ENCODE measurements at regions not wholly inside any gene's neighbourhood (a gene's known extent, or its start where the extent isn't known, plus 50 kb on each side); places are given as distances from the start of the nearest gene placed in this dataset.

DNA sequence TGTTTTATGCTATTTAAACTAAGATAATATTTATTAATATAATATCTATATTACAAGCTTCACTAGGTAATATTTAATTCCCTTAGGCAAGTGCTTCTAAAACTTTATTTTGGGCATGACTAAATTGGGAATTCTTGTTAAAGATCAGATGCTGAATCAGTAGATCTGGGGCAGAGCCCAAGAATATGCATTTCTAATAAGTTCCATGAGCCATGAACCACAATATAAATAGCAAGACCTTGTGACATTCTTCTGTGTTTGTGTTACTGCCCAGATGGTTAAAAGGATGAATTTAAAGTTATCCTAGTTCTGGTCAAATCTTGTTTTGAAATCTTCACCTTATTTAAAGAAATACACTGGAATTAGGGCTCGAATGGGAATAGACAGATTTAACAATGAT, 258.4 kb upstream of the CACNA2D1 start:
- H3K4me1 ChIP-seq (ENCODE audit: control insufficient read depth, extremely low read depth, insufficient read depth, low read length), result peaks cover 7% of the 10 kb centered on the region
- ChIA-PET POLR2A (no interaction called here), CTCF (no interaction called here)
- no peaks in the 10 kb centered on the region for H3K79me2 ChIP-seq (ENCODE audit: control insufficient read depth, insufficient read depth, low read length)
- H2AFZ ChIP-seq (ENCODE audit: low read depth, low read length), result no peak overlapping the region
- H3K4me3 ChIP-seq (replicated peaks in 1 of 3; ENCODE audit: insufficient read depth in 1 of 3, low read depth in 1 of 3, low read length in 3 of 3), result no peak overlapping the region
- no peak overlapping the region for H3K27ac ChIP-seq (ENCODE audit: insufficient read depth, low read depth, low read length)
- BruUV-seq (replicated peaks), result no TSS peak
- intact Hi-C loops (cut with micrococcal nuclease), result no loop called here
- no peaks in the 10 kb centered on the region for H3K27me3 ChIP-seq (ENCODE audit: control insufficient read depth in 2 of 2, insufficient read depth in 2 of 2, low read length in 2 of 2)
- no peaks in the 10 kb centered on the region for H3K9me3 ChIP-seq (replicated peaks; ENCODE audit: control insufficient read depth, insufficient read depth, low read length)
- no peaks in the 10 kb centered on the region for H3K36me3 ChIP-seq (ENCODE audit: control insufficient read depth in 2 of 2, extremely low read depth in 1 of 2, insufficient read depth in 2 of 2, low read length in 2 of 2)
- H3K9ac ChIP-seq (replicated peaks; ENCODE audit: extremely low read depth, insufficient read depth, low read length), result no peak overlapping the region
- H3K4me2 ChIP-seq (ENCODE audit: insufficient read depth, low read length), result no peak overlapping the region
- FAIRE-seq (no peak), DNase-seq (ENCODE audit: low read depth, low spot score) (no peak)
- TF ChIP-seq FOS (IDR thresholded peaks at IDR 0.05; ENCODE audit: borderline replicate concordance, insufficient read depth, low read length), result no peak
- TF ChIP-seq MYC (IDR thresholded peaks at IDR 0.05; ENCODE audit: low read depth, low read length), result no peak
- dilution Hi-C loops (cut with MboI; ENCODE audit: extremely low pct_ligation_motif_present, low sequenced_read_pairs), result no loop called here
- no peaks in the 10 kb centered on the region for H4K20me1 ChIP-seq (replicated peaks; ENCODE audit: control insufficient read depth, extremely low read depth, insufficient read depth, low read length)
- no peaks in the 10 kb centered on the region for H3K9me1 ChIP-seq (replicated peaks; ENCODE audit: control insufficient read depth, extremely low read depth, insufficient read depth, low read length)

GRCh38 chr7:82700741-82701140, 257.2 kb upstream of the CACNA2D1 start:
- intact Hi-C loops (cut with micrococcal nuclease), result no loop called here
- CTCF ChIA-PET, result no interaction called here

More at GRCh38 chr7:82700741-82701140, 257.2 kb upstream of the CACNA2D1 start:
- Histone ChIP-seq H3K79me2 (ENCODE audit: control insufficient read depth, insufficient read depth, low read length) (no peaks in the 10 kb centered on the region), H3K27me3 (ENCODE audit: control insufficient read depth in 2 of 2, insufficient read depth in 2 of 2, low read length in 2 of 2) (no peaks in the 10 kb centered on the region), H3K9me1 (replicated peaks; ENCODE audit: control insufficient read depth, extremely low read depth, insufficient read depth, low read length) (no peaks in the 10 kb centered on the region), H3K27ac (ENCODE audit: insufficient read depth, low read depth, low read length) (peak overlapping the region; percentile 35), H3K4me3 (replicated peaks in 1 of 3; ENCODE audit: insufficient read depth in 1 of 3, low read depth in 1 of 3, low read length in 3 of 3) (no peak overlapping the region), H4K20me1 (replicated peaks; ENCODE audit: control insufficient read depth, extremely low read depth, insufficient read depth, low read length) (no peaks in the 10 kb centered on the region), H3K9me3 (replicated peaks; ENCODE audit: control insufficient read depth, insufficient read depth, low read length) (no peaks in the 10 kb centered on the region), H3K4me2 (ENCODE audit: insufficient read depth, low read length) (peak overlapping the region; percentile 18), H3K4me1 (ENCODE audit: control insufficient read depth, extremely low read depth, insufficient read depth, low read length) (peaks cover 7% of the 10 kb centered on the region), H3K36me3 (ENCODE audit: control insufficient read depth in 2 of 2, extremely low read depth in 1 of 2, insufficient read depth in 2 of 2, low read length in 2 of 2) (no peaks in the 10 kb centered on the region), H2AFZ (ENCODE audit: low read depth, low read length) (no peak overlapping the region), H3K9ac (replicated peaks; ENCODE audit: extremely low read depth, insufficient read depth, low read length) (no peak overlapping the region)
- no peak for TF ChIP-seq POLR2AphosphoS5 (IDR thresholded peaks at IDR 0.05; ENCODE audit: insufficient read depth, low read depth, low read length)
- TF ChIP-seq POLR2A (IDR thresholded peaks at IDR 0.05; ENCODE audit: low read depth, low read length), result no peak
- no peak for TF ChIP-seq MYC (IDR thresholded peaks at IDR 0.05; ENCODE audit: low read depth, low read length)
- no peak for TF ChIP-seq GATA2 (IDR thresholded peaks at IDR 0.05; ENCODE audit: insufficient read depth, insufficient read length, low read depth, low read length)
- TF ChIP-seq, protein P1, sequence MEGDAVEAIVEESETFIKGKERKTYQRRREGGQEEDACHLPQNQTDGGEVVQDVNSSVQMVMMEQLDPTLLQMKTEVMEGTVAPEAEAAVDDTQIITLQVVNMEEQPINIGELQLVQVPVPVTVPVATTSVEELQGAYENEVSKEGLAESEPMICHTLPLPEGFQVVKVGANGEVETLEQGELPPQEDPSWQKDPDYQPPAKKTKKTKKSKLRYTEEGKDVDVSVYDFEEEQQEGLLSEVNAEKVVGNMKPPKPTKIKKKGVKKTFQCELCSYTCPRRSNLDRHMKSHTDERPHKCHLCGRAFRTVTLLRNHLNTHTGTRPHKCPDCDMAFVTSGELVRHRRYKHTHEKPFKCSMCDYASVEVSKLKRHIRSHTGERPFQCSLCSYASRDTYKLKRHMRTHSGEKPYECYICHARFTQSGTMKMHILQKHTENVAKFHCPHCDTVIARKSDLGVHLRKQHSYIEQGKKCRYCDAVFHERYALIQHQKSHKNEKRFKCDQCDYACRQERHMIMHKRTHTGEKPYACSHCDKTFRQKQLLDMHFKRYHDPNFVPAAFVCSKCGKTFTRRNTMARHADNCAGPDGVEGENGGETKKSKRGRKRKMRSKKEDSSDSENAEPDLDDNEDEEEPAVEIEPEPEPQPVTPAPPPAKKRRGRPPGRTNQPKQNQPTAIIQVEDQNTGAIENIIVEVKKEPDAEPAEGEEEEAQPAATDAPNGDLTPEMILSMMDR (IDR thresholded peaks at IDR 0.05; ENCODE audit: extremely low read depth in 1 of 2, insufficient read depth in 1 of 2, low read depth in 1 of 2, low read length in 2 of 2), result no peak
- TF ChIP-seq EZH2 (IDR thresholded peaks at IDR 0.05; ENCODE audit: borderline replicate concordance, low read depth, low read length, severe bottlenecking), result no peak
- TF ChIP-seq JUN (IDR thresholded peaks at IDR 0.05; ENCODE audit: borderline replicate concordance, insufficient read depth, insufficient read length, low read depth), result no peak
- no peak for TF ChIP-seq FOS (IDR thresholded peaks at IDR 0.05; ENCODE audit: borderline replicate concordance, insufficient read depth, low read length)
- TF ChIP-seq MAX (IDR thresholded peaks at IDR 0.05; ENCODE audit: insufficient read depth, insufficient read length), result no peak
- dilution Hi-C loops (cut with MboI; ENCODE audit: extremely low pct_ligation_motif_present, low sequenced_read_pairs), result no loop called here
- DNase-seq (ENCODE audit: low read depth, low spot score) (no peak), FAIRE-seq (no peak)
- POLR2A ChIA-PET, result no interaction called here
- no TSS peak for BruUV-seq (replicated peaks)
